Parathyroid adenoma (tissue), 2 donors: ENCODE measurements at regions not wholly inside any gene's neighbourhood (a gene's known extent, or its start where the extent isn't known, plus 50 kb on each side); places are given as distances from the start of the nearest gene placed in this dataset.

Experiments used
- H2AFZ ChIP-seq: fragments of 300-600 bp; sonication (generic); one replicate; pipeline ENCODE4 v1.7.0; 2017; ENCODE audit warnings: antibody characterized with exemption, mild to moderate bottlenecking
- H3K27ac ChIP-seq: fragments of 300-600 bp; sonication (generic); one replicate; pipeline ENCODE4 v1.7.0; 2017
- H3K27me3 ChIP-seq: fragments of 300-600 bp; sonication (generic); one replicate; pipeline ENCODE4 v1.7.0; 2017; ENCODE audit warnings: low read length; ENCODE audit not compliant: control insufficient read depth, insufficient read depth
- H3K36me3 ChIP-seq: fragments of 300-600 bp; sonication (generic); one replicate; pipeline ENCODE4 v1.7.0; 2017; ENCODE audit warnings: low read length; ENCODE audit not compliant: control insufficient read depth, insufficient read depth
- H3K4me1 ChIP-seq: fragments of 300-600 bp; sonication (generic); one replicate; pipeline ENCODE4 v1.7.0; 2017; ENCODE audit warnings: control low read depth
- H3K4me2 ChIP-seq: fragments of 300-600 bp; sonication (generic); one replicate; pipeline ENCODE4 v1.7.0; 2017; ENCODE audit warnings: low read length
- H3K4me3 ChIP-seq: fragments of 300-600 bp; sonication (generic); one replicate; pipeline ENCODE4 v1.7.0; 2017; ENCODE audit warnings: low read depth, low read length
- H3K79me2 ChIP-seq: fragments of 300-600 bp; sonication (generic); one replicate; pipeline ENCODE4 v1.7.0; 2017; ENCODE audit warnings: control low read depth
- H3K9ac ChIP-seq: fragments of 300-600 bp; sonication (generic); one replicate; pipeline ENCODE4 v1.7.0; 2017; ENCODE audit warnings: mild to moderate bottlenecking
- H3K9me3 ChIP-seq: fragments of 300-600 bp; sonication (generic); one replicate; pipeline ENCODE4 v1.7.0; 2017; ENCODE audit warnings: low read length; ENCODE audit not compliant: control insufficient read depth
- TF ChIP-seq, protein P1 (sequence below): fragments of 300-600 bp; sonication (generic); IDR thresholded peaks from one replicate; pipeline ENCODE4 v1.7.0; 2017; ENCODE audit warnings: antibody characterized with exemption, mild to moderate bottlenecking
- donor health status: primary hyperparathyroidism.

DNA sequence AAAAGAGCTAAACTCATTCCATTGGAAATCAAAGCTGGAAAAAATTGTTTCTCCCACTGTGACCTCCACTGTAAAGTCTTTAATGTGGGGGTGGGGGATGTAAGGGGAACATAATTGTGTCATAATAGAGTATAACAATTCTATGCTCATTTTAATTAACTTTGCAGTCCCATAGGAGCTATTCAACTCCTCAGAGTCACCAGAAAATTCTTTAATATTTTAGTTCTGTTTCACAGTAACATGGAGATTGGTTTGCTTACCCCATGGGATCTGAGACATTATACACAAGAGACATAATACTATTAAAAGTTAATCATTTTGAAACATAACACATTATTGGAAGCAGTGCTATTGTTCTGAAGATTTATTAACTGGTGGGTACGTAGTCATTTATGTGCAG lies 765.9 kb upstream of the GRM7 start:
- H3K4me1 ChIP-seq, result no peaks in the 10 kb centered on the region
- H2AFZ ChIP-seq, result no peak overlapping the region
- TF ChIP-seq, protein P1, sequence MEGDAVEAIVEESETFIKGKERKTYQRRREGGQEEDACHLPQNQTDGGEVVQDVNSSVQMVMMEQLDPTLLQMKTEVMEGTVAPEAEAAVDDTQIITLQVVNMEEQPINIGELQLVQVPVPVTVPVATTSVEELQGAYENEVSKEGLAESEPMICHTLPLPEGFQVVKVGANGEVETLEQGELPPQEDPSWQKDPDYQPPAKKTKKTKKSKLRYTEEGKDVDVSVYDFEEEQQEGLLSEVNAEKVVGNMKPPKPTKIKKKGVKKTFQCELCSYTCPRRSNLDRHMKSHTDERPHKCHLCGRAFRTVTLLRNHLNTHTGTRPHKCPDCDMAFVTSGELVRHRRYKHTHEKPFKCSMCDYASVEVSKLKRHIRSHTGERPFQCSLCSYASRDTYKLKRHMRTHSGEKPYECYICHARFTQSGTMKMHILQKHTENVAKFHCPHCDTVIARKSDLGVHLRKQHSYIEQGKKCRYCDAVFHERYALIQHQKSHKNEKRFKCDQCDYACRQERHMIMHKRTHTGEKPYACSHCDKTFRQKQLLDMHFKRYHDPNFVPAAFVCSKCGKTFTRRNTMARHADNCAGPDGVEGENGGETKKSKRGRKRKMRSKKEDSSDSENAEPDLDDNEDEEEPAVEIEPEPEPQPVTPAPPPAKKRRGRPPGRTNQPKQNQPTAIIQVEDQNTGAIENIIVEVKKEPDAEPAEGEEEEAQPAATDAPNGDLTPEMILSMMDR, result no peak
- H3K27me3 ChIP-seq, result no peaks in the 10 kb centered on the region
- H3K9me3 ChIP-seq, result no peaks in the 10 kb centered on the region
- no peak overlapping the region for H3K4me3 ChIP-seq
- no peak overlapping the region for H3K4me2 ChIP-seq
- H3K27ac ChIP-seq, result no peak overlapping the region
- no peaks in the 10 kb centered on the region for H3K79me2 ChIP-seq
- H3K36me3 ChIP-seq, result no peaks in the 10 kb centered on the region
- no peak overlapping the region for H3K9ac ChIP-seq

DNA sequence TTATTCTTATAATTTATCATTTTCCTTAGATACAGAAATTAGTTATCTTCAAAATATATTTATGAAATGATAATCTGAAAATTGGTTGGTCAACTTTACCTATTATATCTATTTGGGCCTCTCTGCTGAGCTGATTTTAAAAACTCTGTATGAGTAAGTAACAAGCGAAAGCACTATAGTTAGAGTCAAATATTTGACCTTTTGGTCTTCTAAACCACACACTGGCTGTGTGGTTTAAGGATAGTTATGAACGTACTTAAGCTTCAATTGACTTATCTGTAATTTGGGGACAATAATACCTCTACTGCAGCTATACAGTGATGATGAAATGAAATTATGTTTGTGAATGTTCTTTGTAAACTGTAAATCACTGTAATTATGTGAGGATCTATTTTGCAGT lies 763.9 kb upstream of the GRM7 start:
- no peaks in the 10 kb centered on the region for H3K9me3 ChIP-seq
- no peaks in the 10 kb centered on the region for H3K4me1 ChIP-seq
- no peak overlapping the region for H3K9ac ChIP-seq
- TF ChIP-seq, protein P1, result no peak
- no peak overlapping the region for H3K4me2 ChIP-seq
- no peaks in the 10 kb centered on the region for H3K79me2 ChIP-seq
- no peak overlapping the region for H3K27ac ChIP-seq
- no peak overlapping the region for H3K4me3 ChIP-seq
- H2AFZ ChIP-seq, result no peak overlapping the region
- no peaks in the 10 kb centered on the region for H3K27me3 ChIP-seq
- H3K36me3 ChIP-seq, result no peaks in the 10 kb centered on the region

DNA sequence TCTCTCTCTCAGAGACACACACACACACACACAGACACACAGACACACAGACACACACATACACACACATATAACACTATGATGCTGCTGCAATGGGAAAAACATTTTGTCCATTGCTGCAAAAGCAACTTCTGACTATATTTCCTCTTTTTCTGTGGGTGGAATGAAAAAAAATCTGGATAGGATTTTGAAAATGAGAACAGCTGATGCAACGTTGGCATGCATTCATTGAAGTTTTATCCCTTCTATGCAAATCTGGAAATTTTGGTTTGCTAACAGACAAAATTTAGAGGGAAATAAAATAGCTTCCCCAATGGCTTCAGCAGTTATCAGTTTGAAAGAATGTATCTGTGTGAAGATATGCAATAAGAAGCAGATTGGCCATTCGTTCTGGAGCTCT lies 763.4 kb upstream of the GRM7 start:
- Histone ChIP-seq H3K4me2 (no peak overlapping the region), H3K36me3 (no peaks in the 10 kb centered on the region), H3K9me3 (no peaks in the 10 kb centered on the region), H3K79me2 (no peaks in the 10 kb centered on the region), H3K4me3 (no peak overlapping the region), H2AFZ (no peak overlapping the region), H3K27ac (no peak overlapping the region), H3K9ac (no peak overlapping the region), H3K4me1 (no peaks in the 10 kb centered on the region), H3K27me3 (no peaks in the 10 kb centered on the region)
- TF ChIP-seq, protein P1, result no peak

DNA sequence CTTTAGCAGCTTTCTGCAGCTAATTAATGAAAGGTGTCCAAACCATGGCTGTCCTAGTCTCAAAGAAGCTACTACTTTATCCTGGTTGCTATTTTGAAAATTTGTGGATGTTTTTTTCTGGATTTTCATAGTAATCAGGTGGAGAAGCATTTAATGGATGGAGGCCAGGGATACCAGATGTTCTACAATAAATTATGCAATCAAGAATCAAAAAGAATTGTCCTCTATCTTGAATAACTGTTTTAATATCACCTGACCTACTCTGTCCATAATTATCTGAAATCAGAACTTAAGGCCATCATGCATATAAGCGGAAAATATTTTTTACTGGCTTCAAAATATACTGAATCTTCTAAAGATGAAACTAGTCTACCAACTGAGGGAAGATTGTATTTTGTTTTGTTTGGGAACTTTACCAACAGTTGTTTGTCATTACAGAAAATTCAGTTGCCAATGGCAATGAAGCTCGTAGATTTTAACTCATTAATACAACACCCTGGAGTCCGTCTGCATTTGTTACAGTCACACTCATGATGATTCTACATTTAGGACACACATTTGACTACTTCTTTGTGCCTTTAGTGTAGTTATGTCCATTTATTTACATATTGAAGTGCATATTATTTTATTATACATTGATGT lies 762.3 kb upstream of the GRM7 start:
- Histone ChIP-seq H3K4me3 (no peak overlapping the region), H3K9ac (no peak overlapping the region)
- TF ChIP-seq, protein P1, result no peak

DNA sequence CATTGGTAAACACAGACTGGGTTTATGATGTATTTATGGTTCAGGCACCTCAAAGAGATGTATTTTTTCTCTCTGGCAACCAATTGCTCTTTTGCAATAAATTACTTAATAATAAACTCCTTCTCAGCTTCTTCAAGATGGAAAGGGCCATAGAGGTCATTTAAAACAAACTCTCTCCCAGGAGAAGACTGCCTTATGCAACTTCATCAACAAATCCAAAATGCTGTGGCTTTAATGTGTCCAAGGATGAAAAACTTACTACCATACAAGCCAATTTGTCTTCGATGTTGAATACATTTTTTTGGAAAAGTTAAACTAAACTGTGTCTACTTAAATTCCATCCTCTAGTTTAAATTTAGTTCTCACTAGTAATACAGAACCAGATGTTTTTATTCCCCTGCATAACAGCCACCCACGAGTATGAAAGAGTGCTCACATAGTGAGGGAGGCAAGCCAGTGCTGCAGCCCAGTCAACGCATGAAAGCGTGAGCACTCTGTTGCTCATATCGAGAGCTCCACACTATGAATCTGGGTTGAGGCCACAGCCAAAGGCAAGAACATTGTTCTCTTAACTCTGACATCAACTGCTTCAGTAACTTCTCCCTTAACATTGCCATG lies 761.3 kb upstream of the GRM7 start:
- Histone ChIP-seq H3K9me3 (no peaks in the 10 kb centered on the region), H3K79me2 (no peaks in the 10 kb centered on the region), H3K9ac (no peak overlapping the region), H2AFZ (no peak overlapping the region), H3K4me1 (no peaks in the 10 kb centered on the region), H3K4me3 (no peak overlapping the region), H3K27me3 (no peaks in the 10 kb centered on the region), H3K36me3 (no peaks in the 10 kb centered on the region), H3K27ac (no peak overlapping the region), H3K4me2 (no peak overlapping the region)
- TF ChIP-seq, protein P1, result no peak

More for the DNA sequence above, 762.3 kb upstream of the GRM7 start:
- no peaks in the 10 kb centered on the region for H3K4me1 ChIP-seq
- H3K79me2 ChIP-seq, result no peaks in the 10 kb centered on the region
- H2AFZ ChIP-seq, result no peak overlapping the region
- H3K4me2 ChIP-seq, result no peak overlapping the region
- no peak overlapping the region for H3K27ac ChIP-seq
- no peaks in the 10 kb centered on the region for H3K9me3 ChIP-seq
- no peaks in the 10 kb centered on the region for H3K36me3 ChIP-seq
- H3K27me3 ChIP-seq, result no peaks in the 10 kb centered on the region
